Trophoblast cell (in vitro differentiated cells and primary cell): ENCODE measurements at regions not wholly inside any gene's neighbourhood (a gene's known extent, or its start where the extent isn't known, plus 50 kb on each side); places are given as distances from the start of the nearest gene placed in this dataset.

ENCODE experiments used
- DNase-seq, 2 donors: peaks; one replicate each; pipeline ENCODE4 v3.0.0-alpha.2; 2016
- H2AFZ ChIP-seq: 2 replicates; pipeline ENCODE4 v1.6.1; 2013; ENCODE audit warnings: low read length, moderate library complexity, mild to moderate bottlenecking; ENCODE audit not compliant: insufficient read depth, poor library complexity
- H2AK5ac ChIP-seq: 2 replicates; pipeline ENCODE4 v1.6.1; 2013; ENCODE audit warnings: mild to moderate bottlenecking, low read length
- H2BK120ac ChIP-seq: 2 replicates; pipeline ENCODE4 v1.6.1; 2013; ENCODE audit warnings: low read length, mild to moderate bottlenecking, moderate library complexity; ENCODE audit not compliant: insufficient read depth, poor library complexity
- H2BK12ac ChIP-seq: 2 replicates; pipeline ENCODE4 v1.6.1; 2013; ENCODE audit warnings: mild to moderate bottlenecking, low read length, moderate library complexity
- H2BK5ac ChIP-seq: 2 replicates; pipeline ENCODE4 v1.6.1; 2013; ENCODE audit warnings: low read length, low read depth, moderate library complexity, mild to moderate bottlenecking; ENCODE audit not compliant: poor library complexity
- H3K14ac ChIP-seq: 2 replicates; pipeline ENCODE4 v1.6.1; 2013; ENCODE audit warnings: mild to moderate bottlenecking, low read length
- H3K18ac ChIP-seq: 2 replicates; pipeline ENCODE4 v1.6.1; 2013; ENCODE audit warnings: mild to moderate bottlenecking, low read length
- H3K23ac ChIP-seq: 2 replicates; pipeline ENCODE4 v1.6.1; 2013; ENCODE audit warnings: low read length
- H3K27ac ChIP-seq: 2 replicates; pipeline ENCODE4 v1.5.1; 2013; ENCODE audit warnings: low read depth, mild to moderate bottlenecking, inconsistent platforms, low read length, moderate library complexity
- H3K27me3 ChIP-seq: 2 replicates; pipeline ENCODE4 v1.6.1; 2013; ENCODE audit warnings: inconsistent platforms, mild to moderate bottlenecking, low read length, moderate library complexity; ENCODE audit not compliant: insufficient read depth
- H3K36me3 ChIP-seq, 2 experiments: 1 replicate in 1 of 2; 2 replicates in 1 of 2; pipeline ENCODE4 v1.6.1; 2013; ENCODE audit warnings: low read length in 2 of 2, mild to moderate bottlenecking in 2 of 2, moderate library complexity in 1 of 2; ENCODE audit not compliant: insufficient read depth in 2 of 2, control insufficient read depth in 1 of 2
- H3K4ac ChIP-seq: 2 replicates; pipeline ENCODE4 v1.6.1; 2013; ENCODE audit warnings: low read depth, mild to moderate bottlenecking, low read length, moderate library complexity
- H3K4me1 ChIP-seq, 2 experiments: 1 replicate in 1 of 2; 2 replicates in 1 of 2; pipeline ENCODE4 v1.6.1; 2013; ENCODE audit warnings: low read length in 2 of 2, mild to moderate bottlenecking in 2 of 2, moderate library complexity in 1 of 2; ENCODE audit not compliant: insufficient read depth in 2 of 2, control insufficient read depth in 1 of 2
- H3K4me2 ChIP-seq: 2 replicates; pipeline ENCODE4 v1.6.1; 2013; ENCODE audit warnings: inconsistent platforms, mild to moderate bottlenecking, low read length, moderate library complexity
- H3K4me3 ChIP-seq: 2 replicates; pipeline ENCODE4 v1.5.1; 2013; ENCODE audit warnings: mild to moderate bottlenecking, low read depth, low read length, inconsistent platforms
- H3K79me1 ChIP-seq: one replicate; pipeline ENCODE4 v1.6.1; 2013; ENCODE audit warnings: low read length
- H3K79me2 ChIP-seq: 2 replicates; pipeline ENCODE4 v1.6.1; 2013; ENCODE audit warnings: low read length, mild to moderate bottlenecking; ENCODE audit not compliant: control insufficient read depth, insufficient read depth, poor library complexity
- H3K9ac ChIP-seq: 2 replicates; pipeline ENCODE4 v1.6.1; 2013; ENCODE audit warnings: mild to moderate bottlenecking, low read length
- H3K9me3 ChIP-seq: 2 replicates; pipeline ENCODE4 v1.6.1; 2013; ENCODE audit warnings: low read depth, mild to moderate bottlenecking, control low read depth, inconsistent platforms, low read length; ENCODE audit not compliant: insufficient read depth
- H4K12ac ChIP-seq: 2 replicates; pipeline ENCODE4 v1.6.1; 2013; ENCODE audit warnings: low read depth, mild to moderate bottlenecking, low read length, moderate library complexity
- H4K8ac ChIP-seq: 2 replicates; pipeline ENCODE4 v1.6.1; 2013; ENCODE audit warnings: low read depth, mild to moderate bottlenecking, low read length, moderate library complexity
- H4K91ac ChIP-seq: one replicate; pipeline ENCODE4 v1.6.1; 2013; ENCODE audit warnings: low read depth, mild to moderate bottlenecking, low read length, moderate library complexity
- WGBS: extraction: QIAGEN DNeasy Blood & Tissue Kit; methylation state at CpG from one replicate; pipeline ENCODE4 v1.1.7; 2013; ENCODE audit warnings: missing lambda C conversion rate; ENCODE audit not compliant: insufficient read length, insufficient coverage; ENCODE audit errors: extremely low coverage; 5-methylcytosine and 5-hydroxymethylcytosine counted together

DNA sequence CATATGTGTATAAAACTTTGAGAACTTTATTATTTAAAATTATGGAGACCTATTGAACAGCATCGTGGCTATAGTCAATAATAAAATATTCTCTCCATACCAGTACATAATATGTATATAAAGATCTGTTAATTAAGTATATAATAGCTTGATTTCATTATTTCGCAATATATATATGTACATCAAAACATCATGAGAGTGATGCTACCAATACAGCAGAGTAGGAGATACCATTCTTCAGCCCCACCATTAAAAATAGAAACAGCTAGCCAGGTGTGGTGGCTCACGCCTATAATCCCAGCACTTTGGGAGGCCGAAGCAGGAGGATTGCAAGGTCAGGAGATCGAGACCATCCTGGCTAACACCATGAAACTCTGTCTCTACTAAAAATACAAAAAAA lies 1755.3 kb upstream of the SPRY2 start:
- DNase-seq = no peak
- no peak overlapping the region for H3K4ac ChIP-seq
- WGBS = no CpG with 5 or more reads among the region's 5 CpGs
- H3K9me3 ChIP-seq = no peaks in the 10 kb centered on the region
- H2AFZ ChIP-seq = no peak overlapping the region
- H4K91ac ChIP-seq = no peak overlapping the region
- no peak overlapping the region for H4K12ac ChIP-seq
- H3K9ac ChIP-seq = no peak overlapping the region
- no peak overlapping the region for H3K18ac ChIP-seq
- no peaks in the 10 kb centered on the region for H3K79me1 ChIP-seq
- H3K27ac ChIP-seq = no peak overlapping the region
- no peak overlapping the region for H3K4me2 ChIP-seq
- H2BK5ac ChIP-seq = no peak overlapping the region
- H3K4me3 ChIP-seq = no peak overlapping the region
- H3K36me3 ChIP-seq = no peaks in the 10 kb centered on the region
- no peak overlapping the region for H4K8ac ChIP-seq
- no peak overlapping the region for H2BK120ac ChIP-seq
- no peak overlapping the region for H2AK5ac ChIP-seq
- H3K4me1 ChIP-seq = peaks cover 2 to 3% of the 10 kb centered on the region in 2 experiments
- H3K27me3 ChIP-seq = no peaks in the 10 kb centered on the region
- H3K79me2 ChIP-seq = no peaks in the 10 kb centered on the region
- H2BK12ac ChIP-seq = no peak overlapping the region
- no peak overlapping the region for H3K14ac ChIP-seq
- no peak overlapping the region for H3K23ac ChIP-seq

- no peak overlapping the region for H3K4ac ChIP-seq
- no peak for DNase-seq
- H4K91ac ChIP-seq = no peak overlapping the region
- no peak overlapping the region for H3K23ac ChIP-seq
- no peak overlapping the region for H3K27ac ChIP-seq
- WGBS = no CpG with 5 or more reads among the region's 3 CpGs
- no peak overlapping the region for H2AK5ac ChIP-seq
- H2BK5ac ChIP-seq = no peak overlapping the region
- H3K14ac ChIP-seq = no peak overlapping the region
- H3K9me3 ChIP-seq = no peaks in the 10 kb centered on the region
- no peaks in the 10 kb centered on the region for H3K79me2 ChIP-seq
- no peaks in the 10 kb centered on the region for H3K27me3 ChIP-seq
- no peak overlapping the region for H2AFZ ChIP-seq
- H3K9ac ChIP-seq = no peak overlapping the region
- H3K4me3 ChIP-seq = no peak overlapping the region
- H3K4me1 ChIP-seq = peaks cover 2% of the 10 kb centered on the region in 2 experiments
- H3K79me1 ChIP-seq = no peaks in the 10 kb centered on the region
- no peak overlapping the region for H2BK12ac ChIP-seq
- no peak overlapping the region for H3K4me2 ChIP-seq
- no peaks in the 10 kb centered on the region for H3K36me3 ChIP-seq
- H4K12ac ChIP-seq = no peak overlapping the region
- no peak overlapping the region for H4K8ac ChIP-seq
- H2BK120ac ChIP-seq = no peak overlapping the region
- no peak overlapping the region for H3K18ac ChIP-seq
Measured at GRCh38 chr13:82092312-82092711, 1751.4 kb upstream of the SPRY2 start.

GRCh38 chr13:82088781-82089180 lies 1747.9 kb upstream of the SPRY2 start:
- no peak overlapping the region for H3K4me3 ChIP-seq
- H3K4me2 ChIP-seq = no peak overlapping the region
- no peak overlapping the region for H2BK12ac ChIP-seq
- H2BK120ac ChIP-seq = no peak overlapping the region
- H4K91ac ChIP-seq = no peak overlapping the region
- no CpG with 5 or more reads among the region's 1 CpG for WGBS
- H3K14ac ChIP-seq = no peak overlapping the region
- no peak overlapping the region for H4K12ac ChIP-seq
- no peak overlapping the region for H2AFZ ChIP-seq
- H3K4me1 ChIP-seq = no peaks in the 10 kb centered on the region
- H3K18ac ChIP-seq = no peak overlapping the region
- H3K23ac ChIP-seq = no peak overlapping the region
- DNase-seq = no peak
- no peaks in the 10 kb centered on the region for H3K27me3 ChIP-seq
- no peak overlapping the region for H3K27ac ChIP-seq
- H3K79me2 ChIP-seq = no peaks in the 10 kb centered on the region
- no peak overlapping the region for H4K8ac ChIP-seq
- H2BK5ac ChIP-seq = no peak overlapping the region
- no peaks in the 10 kb centered on the region for H3K9me3 ChIP-seq
- no peaks in the 10 kb centered on the region for H3K79me1 ChIP-seq
- H3K4ac ChIP-seq = no peak overlapping the region
- H3K9ac ChIP-seq = no peak overlapping the region
- no peaks in the 10 kb centered on the region for H3K36me3 ChIP-seq
- no peak overlapping the region for H2AK5ac ChIP-seq

DNA sequence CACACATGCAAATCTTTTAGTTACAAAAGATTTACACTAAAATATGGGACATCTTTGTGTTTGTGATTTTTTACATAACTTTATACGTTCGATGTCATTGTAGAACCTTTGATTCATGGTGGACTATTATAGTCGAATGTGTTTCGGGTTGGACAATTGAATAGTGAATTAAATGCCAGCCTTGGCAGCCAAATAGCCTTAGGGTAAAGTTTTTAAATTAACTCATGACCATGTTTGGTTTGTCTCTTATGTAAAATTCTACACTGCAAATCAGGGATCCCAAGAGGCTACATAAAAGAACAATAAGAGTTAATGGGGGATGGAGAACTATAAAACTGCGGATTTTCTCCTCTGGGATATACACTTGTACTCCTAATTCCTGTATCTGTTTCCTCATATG lies 1735.6 kb upstream of the SPRY2 start:
- H2BK120ac ChIP-seq = no peak overlapping the region
- no peak overlapping the region for H3K9ac ChIP-seq
- DNase-seq = no peak
- H3K79me2 ChIP-seq = no peaks in the 10 kb centered on the region
- no peak overlapping the region for H2AK5ac ChIP-seq
- no peak overlapping the region for H2BK5ac ChIP-seq
- no peak overlapping the region for H2BK12ac ChIP-seq
- H3K79me1 ChIP-seq = no peaks in the 10 kb centered on the region
- H3K4me2 ChIP-seq = no peak overlapping the region
- no peak overlapping the region for H4K8ac ChIP-seq
- H3K36me3 ChIP-seq = no peaks in the 10 kb centered on the region
- no peak overlapping the region for H3K4me3 ChIP-seq
- no peak overlapping the region for H2AFZ ChIP-seq
- no peak overlapping the region for H3K18ac ChIP-seq
- no peak overlapping the region for H3K23ac ChIP-seq
- no peaks in the 10 kb centered on the region for H3K9me3 ChIP-seq
- H3K27me3 ChIP-seq = no peaks in the 10 kb centered on the region
- no peak overlapping the region for H4K12ac ChIP-seq
- H4K91ac ChIP-seq = no peak overlapping the region
- no peak overlapping the region for H3K14ac ChIP-seq
- H3K27ac ChIP-seq = no peak overlapping the region
- no CpG with 5 or more reads among the region's 5 CpGs for WGBS
- H3K4ac ChIP-seq = no peak overlapping the region
- no peaks in the 10 kb centered on the region for H3K4me1 ChIP-seq
